HG03045 (cell line): ENCODE measurements at regions not wholly inside any gene's neighbourhood (a gene's known extent, or its start where the extent isn't known, plus 50 kb on each side); places are given as distances from the start of the nearest gene placed in this dataset.

Experiments used
- ATAC-seq: cut with Tn5 transposase; IDR thresholded peaks from one replicate; pipeline ENCODE4 v1.9.1; 2021; ENCODE audit warnings: mild to moderate bottlenecking, moderate library complexity; ENCODE audit not compliant: unreplicated experiment

- ATAC-seq: no peak
Observed at GRCh38 chr2:2639251-2640139, 308.4 kb upstream of the MYT1L start.

- ATAC-seq: no peak
Observed at GRCh38 chr2:2638547-2639220, 307.6 kb upstream of the MYT1L start.

GRCh38 chr2:2636813-2637212, 305.7 kb upstream of the MYT1L start:
- no peak for ATAC-seq

- no peak for ATAC-seq
Observed at GRCh38 chr2:2635025-2635528, 304.0 kb upstream of the MYT1L start.

- no peak for ATAC-seq
Observed at GRCh38 chr2:2633017-2633416, 301.9 kb upstream of the MYT1L start.

GRCh38 chr2:2623939-2624338, 292.9 kb upstream of the MYT1L start:
- no peak for ATAC-seq

GRCh38 chr2:2621855-2622254, 290.8 kb upstream of the MYT1L start:
- ATAC-seq: no peak

GRCh38 chr2:2620604-2621003, 289.5 kb upstream of the MYT1L start:
- no peak for ATAC-seq

GRCh38 chr2:2619995-2620394, 288.9 kb upstream of the MYT1L start:
- no peak for ATAC-seq

- no peak for ATAC-seq
Observed at GRCh38 chr2:2614452-2614851, 283.4 kb upstream of the MYT1L start.

- ATAC-seq: peak; percentile 98
Observed at GRCh38 chr2:2613279-2614199, 282.5 kb upstream of the MYT1L start.

GRCh38 chr2:2610751-2611150, 279.7 kb upstream of the MYT1L start:
- no peak for ATAC-seq

GRCh38 chr2:2600366-2600765, 269.3 kb upstream of the MYT1L start:
- ATAC-seq: no peak

- no peak for ATAC-seq
Observed at GRCh38 chr2:2599441-2599840, 268.4 kb upstream of the MYT1L start.

GRCh38 chr2:2597712-2598111, 266.6 kb upstream of the MYT1L start:
- ATAC-seq: no peak

GRCh38 chr2:2591542-2591940, 260.5 kb upstream of the MYT1L start:
- no peak for ATAC-seq

GRCh38 chr2:2590841-2591541, 259.9 kb upstream of the MYT1L start:
- no peak for ATAC-seq

- no peak for ATAC-seq
Observed at GRCh38 chr2:2590141-2590540, 259.1 kb upstream of the MYT1L start.

GRCh38 chr2:2588777-2589176, 257.7 kb upstream of the MYT1L start:
- no peak for ATAC-seq

- ATAC-seq: no peak
Observed at GRCh38 chr2:2587354-2587753, 256.3 kb upstream of the MYT1L start.
